ENCODE measurements at regions not wholly inside any gene's neighbourhood (a gene's known extent, or its start where the extent isn't known, plus 50 kb on each side); places are given as distances from the start of the nearest gene placed in this dataset.
A peak's percentile ranks its signal among the peaks of the same experiment; 100 is the strongest.

DNA sequence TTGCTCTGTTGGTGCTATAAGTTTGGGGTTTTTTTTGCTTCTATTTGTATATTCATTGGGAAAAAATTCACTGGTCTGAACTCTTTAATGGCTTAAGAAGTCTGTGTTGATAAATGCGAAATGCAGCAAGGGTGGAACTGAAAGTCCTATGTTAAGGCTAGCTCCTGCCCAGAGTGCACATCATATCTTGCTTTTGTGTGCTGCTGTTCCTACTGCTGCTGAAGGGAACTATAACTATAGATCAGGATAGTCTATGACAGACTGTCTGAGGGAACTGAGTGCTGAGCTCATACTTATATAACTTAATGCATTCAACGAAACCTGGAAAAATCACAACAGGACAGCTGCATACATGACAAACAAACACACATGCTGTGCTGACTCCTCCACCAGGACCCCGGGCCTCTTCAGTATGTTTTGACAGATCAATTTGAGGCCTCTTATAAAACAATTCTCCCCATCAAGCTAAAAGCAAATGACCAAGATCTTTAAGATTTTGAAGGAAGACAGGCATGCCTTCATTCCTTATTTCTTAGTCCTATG is 1031.5 kb upstream of the ADGRL2 start:
- Histone ChIP-seq H3K27ac (ENCODE audit: low read length, poor library complexity, severe bottlenecking) (no peak overlapping the region), H4K91ac (ENCODE audit: low read length) (no peak overlapping the region), H3K4me1 (ENCODE audit: control insufficient read depth, insufficient read depth, low read depth, low read length) (no peaks in the 10 kb centered on the region), H3K4me2 (ENCODE audit: low read length, poor library complexity, severe bottlenecking) (no peak overlapping the region), H3K18ac (ENCODE audit: low read depth in 1 of 2, low read length in 2 of 2) (no peak overlapping the region), H3K9ac (ENCODE audit: low read length) (no peak overlapping the region), H3K27me3 (ENCODE audit: control insufficient read depth in 1 of 2, insufficient read depth in 1 of 2, low read length in 2 of 2) (no peaks in the 10 kb centered on the region), H2BK5ac (ENCODE audit: low read depth, low read length, poor library complexity, severe bottlenecking) (no peak overlapping the region), H2BK120ac (ENCODE audit: low read depth, low read length) (no peak overlapping the region), H2AK5ac (ENCODE audit: low read length, severe bottlenecking) (no peak overlapping the region), H3K9me3 (ENCODE audit: control insufficient read depth, low read length) (no peaks in the 10 kb centered on the region), H2BK12ac (ENCODE audit: low read length in 2 of 2) (peak overlapping the region; percentile 21 to 42), H3K4ac (ENCODE audit: low read depth in 1 of 2, low read length in 2 of 2) (no peak overlapping the region), H4K8ac (ENCODE audit: low read length) (no peak overlapping the region), H3K79me1 (replicated peaks; ENCODE audit: low read length, poor library complexity, severe bottlenecking) (no peaks in the 10 kb centered on the region), H3K14ac (ENCODE audit: low read length in 2 of 2) (no peak overlapping the region), H2BK15ac (ENCODE audit: low read depth, poor library complexity, severe bottlenecking) (no peak overlapping the region), H3K36me3 (ENCODE audit: control insufficient read depth in 1 of 2, insufficient read depth in 2 of 2, low read depth in 1 of 2, low read length in 2 of 2) (no peaks in the 10 kb centered on the region), H2AFZ (ENCODE audit: low read depth, low read length) (no peak overlapping the region), H3K23ac (ENCODE audit: low read length in 2 of 2) (no peak overlapping the region), H3K4me3 (ENCODE audit: insufficient read depth in 1 of 2, low read depth in 1 of 2, low read length in 2 of 2) (no peak overlapping the region)
- peak; percentile 74 for DNase-seq
- 27% methylated on average over 3 of the region's 3 CpGs for WGBS

GRCh38 chr1:80767711-80768110 is 1033.0 kb upstream of the ADGRL2 start:
- Histone ChIP-seq H4K8ac (ENCODE audit: low read length) (no peak overlapping the region), H2BK120ac (ENCODE audit: low read depth, low read length) (no peak overlapping the region), H3K23ac (ENCODE audit: low read length in 2 of 2) (no peak overlapping the region), H2AK5ac (ENCODE audit: low read length, severe bottlenecking) (no peak overlapping the region), H3K4me1 (ENCODE audit: control insufficient read depth, insufficient read depth, low read depth, low read length) (no peaks in the 10 kb centered on the region), H3K36me3 (ENCODE audit: control insufficient read depth in 1 of 2, insufficient read depth in 2 of 2, low read depth in 1 of 2, low read length in 2 of 2) (no peaks in the 10 kb centered on the region), H3K27me3 (ENCODE audit: control insufficient read depth in 1 of 2, insufficient read depth in 1 of 2, low read length in 2 of 2) (no peaks in the 10 kb centered on the region), H3K9me3 (ENCODE audit: control insufficient read depth, low read length) (no peaks in the 10 kb centered on the region), H3K14ac (ENCODE audit: low read length in 2 of 2) (no peak overlapping the region), H3K79me1 (replicated peaks; ENCODE audit: low read length, poor library complexity, severe bottlenecking) (no peaks in the 10 kb centered on the region), H2BK5ac (ENCODE audit: low read depth, low read length, poor library complexity, severe bottlenecking) (no peak overlapping the region), H3K4me2 (ENCODE audit: low read length, poor library complexity, severe bottlenecking) (no peak overlapping the region), H3K4me3 (ENCODE audit: insufficient read depth in 1 of 2, low read depth in 1 of 2, low read length in 2 of 2) (no peak overlapping the region), H2AFZ (ENCODE audit: low read depth, low read length) (no peak overlapping the region), H2BK12ac (ENCODE audit: low read length in 2 of 2) (no peak overlapping the region), H3K18ac (ENCODE audit: low read depth in 1 of 2, low read length in 2 of 2) (no peak overlapping the region), H4K91ac (ENCODE audit: low read length) (no peak overlapping the region), H3K27ac (ENCODE audit: low read length, poor library complexity, severe bottlenecking) (no peak overlapping the region), H2BK15ac (ENCODE audit: low read depth, poor library complexity, severe bottlenecking) (no peak overlapping the region), H3K9ac (ENCODE audit: low read length) (no peak overlapping the region), H3K4ac (ENCODE audit: low read depth in 1 of 2, low read length in 2 of 2) (no peak overlapping the region)
- 9% methylated on average over 1 of the region's 2 CpGs for WGBS
- DNase-seq: peak; percentile 45

DNA sequence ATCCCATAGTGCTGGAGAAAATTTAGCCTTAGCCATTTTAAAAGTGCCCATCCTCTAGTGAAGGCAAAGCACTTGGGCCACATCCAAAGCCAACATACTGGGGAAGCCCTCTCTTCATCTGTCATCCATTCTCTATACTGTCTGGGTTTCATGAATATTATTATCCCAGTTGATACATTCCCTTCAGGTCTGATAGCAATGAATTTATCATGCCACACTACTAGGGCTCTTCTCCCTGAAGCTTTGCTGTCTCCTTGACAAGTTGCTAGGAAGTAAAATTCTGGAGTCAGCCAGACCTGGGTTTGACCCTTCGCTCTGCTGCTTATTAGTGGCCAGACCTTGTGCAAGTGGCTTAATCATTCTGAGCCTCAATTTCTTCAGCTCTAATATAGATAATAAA is 1041.4 kb upstream of the ADGRL2 start:
- no peak overlapping the region for H4K91ac ChIP-seq (ENCODE audit: low read length)
- H2BK120ac ChIP-seq (ENCODE audit: low read depth, low read length): no peak overlapping the region

GRCh38 chr1:80755944-80756343 is 1044.8 kb upstream of the ADGRL2 start:
- no peaks in the 10 kb centered on the region for H3K27me3 ChIP-seq (ENCODE audit: control insufficient read depth in 1 of 2, insufficient read depth in 1 of 2, low read length in 2 of 2)
- no peak overlapping the region for H3K18ac ChIP-seq (ENCODE audit: low read depth in 1 of 2, low read length in 2 of 2)
- H4K8ac ChIP-seq (ENCODE audit: low read length): no peak overlapping the region
- no peak overlapping the region for H2AK5ac ChIP-seq (ENCODE audit: low read length, severe bottlenecking)
- no peak overlapping the region for H3K23ac ChIP-seq (ENCODE audit: low read length in 2 of 2)
- no peak overlapping the region for H4K91ac ChIP-seq (ENCODE audit: low read length)
- H2AFZ ChIP-seq (ENCODE audit: low read depth, low read length): no peak overlapping the region
- no peak overlapping the region for H3K4me2 ChIP-seq (ENCODE audit: low read length, poor library complexity, severe bottlenecking)
- DNase-seq: no peak
- H2BK12ac ChIP-seq (ENCODE audit: low read length in 2 of 2): no peak overlapping the region
- H3K14ac ChIP-seq (ENCODE audit: low read length in 2 of 2): no peak overlapping the region
- no peaks in the 10 kb centered on the region for H3K4me1 ChIP-seq (ENCODE audit: control insufficient read depth, insufficient read depth, low read depth, low read length)
- peaks cover 3% of the 10 kb centered on the region for H3K9me3 ChIP-seq (ENCODE audit: control insufficient read depth, low read length)
- no peak overlapping the region for H3K4ac ChIP-seq (ENCODE audit: low read depth in 1 of 2, low read length in 2 of 2)
- H2BK120ac ChIP-seq (ENCODE audit: low read depth, low read length): no peak overlapping the region
- no peak overlapping the region for H3K9ac ChIP-seq (ENCODE audit: low read length)
- no peak overlapping the region for H2BK5ac ChIP-seq (ENCODE audit: low read depth, low read length, poor library complexity, severe bottlenecking)
- no peak overlapping the region for H3K4me3 ChIP-seq (ENCODE audit: insufficient read depth in 1 of 2, low read depth in 1 of 2, low read length in 2 of 2)
- H2BK15ac ChIP-seq (ENCODE audit: low read depth, poor library complexity, severe bottlenecking): no peak overlapping the region
- WGBS: no CpG with 5 or more reads among the region's 2 CpGs
- no peaks in the 10 kb centered on the region for H3K79me1 ChIP-seq (replicated peaks; ENCODE audit: low read length, poor library complexity, severe bottlenecking)
- no peaks in the 10 kb centered on the region for H3K36me3 ChIP-seq (ENCODE audit: control insufficient read depth in 1 of 2, insufficient read depth in 2 of 2, low read depth in 1 of 2, low read length in 2 of 2)
- no peak overlapping the region for H3K27ac ChIP-seq (ENCODE audit: low read length, poor library complexity, severe bottlenecking)

More for the DNA sequence above, 1041.4 kb upstream of the ADGRL2 start:
- H3K4me2 ChIP-seq (ENCODE audit: low read length, poor library complexity, severe bottlenecking): no peak overlapping the region
- whole genome bisulfite sequencing: 100% methylated on average over 1 of the region's 1 CpG
- H2BK15ac ChIP-seq (ENCODE audit: low read depth, poor library complexity, severe bottlenecking): no peak overlapping the region
- H2AK5ac ChIP-seq (ENCODE audit: low read length, severe bottlenecking): no peak overlapping the region
- H3K4ac ChIP-seq (ENCODE audit: low read depth in 1 of 2, low read length in 2 of 2): no peak overlapping the region
- no peaks in the 10 kb centered on the region for H3K27me3 ChIP-seq (ENCODE audit: control insufficient read depth in 1 of 2, insufficient read depth in 1 of 2, low read length in 2 of 2)
- no peak overlapping the region for H3K14ac ChIP-seq (ENCODE audit: low read length in 2 of 2)
- H3K18ac ChIP-seq (ENCODE audit: low read depth in 1 of 2, low read length in 2 of 2): no peak overlapping the region
- H3K9me3 ChIP-seq (ENCODE audit: control insufficient read depth, low read length): peaks cover 3% of the 10 kb centered on the region
- no peaks in the 10 kb centered on the region for H3K36me3 ChIP-seq (ENCODE audit: control insufficient read depth in 1 of 2, insufficient read depth in 2 of 2, low read depth in 1 of 2, low read length in 2 of 2)
- H3K79me1 ChIP-seq (replicated peaks; ENCODE audit: low read length, poor library complexity, severe bottlenecking): no peaks in the 10 kb centered on the region
- no peak overlapping the region for H2BK12ac ChIP-seq (ENCODE audit: low read length in 2 of 2)
- no peak overlapping the region for H3K4me3 ChIP-seq (ENCODE audit: insufficient read depth in 1 of 2, low read depth in 1 of 2, low read length in 2 of 2)
- no peaks in the 10 kb centered on the region for H3K4me1 ChIP-seq (ENCODE audit: control insufficient read depth, insufficient read depth, low read depth, low read length)
- no peak overlapping the region for H2AFZ ChIP-seq (ENCODE audit: low read depth, low read length)
- no peak overlapping the region for H4K8ac ChIP-seq (ENCODE audit: low read length)
- H2BK5ac ChIP-seq (ENCODE audit: low read depth, low read length, poor library complexity, severe bottlenecking): no peak overlapping the region
- H3K23ac ChIP-seq (ENCODE audit: low read length in 2 of 2): no peak overlapping the region
- H3K9ac ChIP-seq (ENCODE audit: low read length): no peak overlapping the region
- H3K27ac ChIP-seq (ENCODE audit: low read length, poor library complexity, severe bottlenecking): no peak overlapping the region
- no peak for DNase-seq

Measured in mesenchymal stem cell (in vitro differentiated cells and primary cell).